Right cardiac atrium (tissue), 5 donors: ENCODE measurements at regions not wholly inside any gene's neighbourhood (a gene's known extent, or its start where the extent isn't known, plus 50 kb on each side); places are given as distances from the start of the nearest gene placed in this dataset.

Experiments used
- ATAC-seq, 2 donors: fragments of 200-7000 bp; cut with Tn5 transposase; one replicate each; pipeline versions ENCODE4 v1.8.0 to v1.9.1; 2020; ENCODE audit warnings: moderate library complexity in 2 of 2, mild to moderate bottlenecking in 1 of 2
- DNase-seq, 3 donors: peaks; one replicate each; pipeline ENCODE4 v3.0.0-alpha.2; 2020
- H3K27ac ChIP-seq: one replicate; pipeline ENCODE4 v1.5.1; 2013; ENCODE audit warnings: mild to moderate bottlenecking, low read length, control low read depth, moderate library complexity
- H3K27me3 ChIP-seq: one replicate; pipeline ENCODE4 v1.6.1; 2013; ENCODE audit not compliant: control insufficient read depth, insufficient read depth
- H3K4me1 ChIP-seq: one replicate; pipeline ENCODE4 v1.6.1; 2013; ENCODE audit warnings: low read length; ENCODE audit not compliant: control insufficient read depth, insufficient read depth
- H3K4me3 ChIP-seq: one replicate; pipeline ENCODE4 v1.5.1; 2013; ENCODE audit warnings: low read length, control low read depth
- H3K9me3 ChIP-seq: one replicate; pipeline ENCODE4 v1.6.1; 2013; ENCODE audit warnings: low read length; ENCODE audit not compliant: control insufficient read depth
- WGBS: extraction: QIAGEN DNeasy Blood & Tissue Kit; methylation state at CpG from one replicate; pipeline ENCODE4 v1.1.7; 2013; 5-methylcytosine and 5-hydroxymethylcytosine counted together
- intact Hi-C, 4 donors: fragments of 100-400 bp; cut with DNase I; formaldehyde crosslinking; loops; one replicate each; pipeline versions ENCODE4 v1.11.0 to v1.14.0; 2022 to 2023
- donor health status: healthy with polysubstance abuse.
- donor health status: DM: no; HTN: yes; CAD: no.
- donor health status: DM: no; HTN: no; CAD: no.
- donor health status: DM: no; HTN: yes; CAD: no; lungs with severe emphysema.
- donor health status: DM: yes; HTN: yes; CAD: no.

- Histone ChIP-seq H3K4me1 (no peaks in the 10 kb centered on the region), H3K9me3 (no peaks in the 10 kb centered on the region), H3K4me3 (no peak overlapping the region), H3K27ac (no peak overlapping the region), H3K27me3 (no peaks in the 10 kb centered on the region)
- DNase-seq (no peak), ATAC-seq (no peak)
- 83% methylated on average over 4 of the region's 4 CpGs for WGBS
- intact Hi-C loops, result no loop called here
These were observed 190.5 kb upstream of the SOX21 start for GRCh38 chr13:94902722-94903407.

- Histone ChIP-seq H3K27ac (no peak overlapping the region), H3K4me1 (no peaks in the 10 kb centered on the region), H3K27me3 (no peaks in the 10 kb centered on the region), H3K4me3 (no peak overlapping the region), H3K9me3 (no peaks in the 10 kb centered on the region)
- 72% methylated on average over 3 of the region's 3 CpGs for whole genome bisulfite sequencing
- no peak for DNase-seq
- intact Hi-C loops, result no loop called here
- no peak for ATAC-seq
These were observed 188.7 kb upstream of the SOX21 start for GRCh38 chr13:94901070-94901469.

- no peak for ATAC-seq
- intact Hi-C loops, result no loop called here
- H3K9me3 ChIP-seq, result no peaks in the 10 kb centered on the region
- H3K27me3 ChIP-seq, result no peaks in the 10 kb centered on the region
- H3K4me3 ChIP-seq, result no peak overlapping the region
- WGBS, result 71% methylated on average over 5 of the region's 5 CpGs
- no peak overlapping the region for H3K27ac ChIP-seq
- H3K4me1 ChIP-seq, result no peaks in the 10 kb centered on the region
- DNase-seq, result no peak
These were observed 184.5 kb upstream of the SOX21 start for GRCh38 chr13:94896719-94897317.

DNA sequence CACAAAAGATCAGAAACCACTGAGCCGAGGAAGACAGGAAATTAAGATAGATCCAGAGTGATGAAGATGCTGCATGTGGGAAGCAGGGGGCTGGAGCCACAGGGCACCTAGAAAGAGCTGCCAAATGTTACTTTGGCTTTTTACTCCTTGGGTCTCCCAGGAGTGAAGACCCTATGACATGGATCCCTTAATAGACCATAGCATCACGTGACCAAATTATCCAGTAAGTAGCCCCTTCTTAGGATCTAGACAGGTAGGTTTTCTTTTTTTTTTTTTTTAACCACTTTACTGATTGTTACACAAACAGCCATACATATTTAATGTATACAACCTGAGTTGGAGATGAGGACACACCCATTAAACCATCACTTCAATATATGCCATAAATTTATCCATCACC lies 183.9 kb upstream of the SOX21 start:
- no peak overlapping the region for H3K27ac ChIP-seq
- intact Hi-C loops, result no loop called here
- no peaks in the 10 kb centered on the region for H3K27me3 ChIP-seq
- no peaks in the 10 kb centered on the region for H3K9me3 ChIP-seq
- no peak for ATAC-seq
- no peak for DNase-seq
- 66% methylated on average over 2 of the region's 2 CpGs for WGBS
- no peaks in the 10 kb centered on the region for H3K4me1 ChIP-seq
- H3K4me3 ChIP-seq, result no peak overlapping the region

GRCh38 chr13:94886191-94886590 lies 173.8 kb upstream of the SOX21 start:
- H3K4me1 ChIP-seq, result no peaks in the 10 kb centered on the region
- WGBS, result 49% methylated on average over 2 of the region's 2 CpGs
- no peaks in the 10 kb centered on the region for H3K9me3 ChIP-seq
- intact Hi-C loops, result no loop called here
- ATAC-seq (no peak), DNase-seq (no peak)
- no peaks in the 10 kb centered on the region for H3K27me3 ChIP-seq
- H3K27ac ChIP-seq, result no peak overlapping the region
- no peak overlapping the region for H3K4me3 ChIP-seq

GRCh38 chr13:94880463-94880862 lies 168.1 kb upstream of the SOX21 start:
- H3K9me3 ChIP-seq, result no peaks in the 10 kb centered on the region
- ATAC-seq, result no peak
- intact Hi-C loops, result no loop called here
- no peak overlapping the region for H3K27ac ChIP-seq
- H3K4me3 ChIP-seq, result no peak overlapping the region
- no peak for DNase-seq
- no peaks in the 10 kb centered on the region for H3K4me1 ChIP-seq
- H3K27me3 ChIP-seq, result no peaks in the 10 kb centered on the region
- 27% methylated on average over 2 of the region's 2 CpGs for WGBS

DNA sequence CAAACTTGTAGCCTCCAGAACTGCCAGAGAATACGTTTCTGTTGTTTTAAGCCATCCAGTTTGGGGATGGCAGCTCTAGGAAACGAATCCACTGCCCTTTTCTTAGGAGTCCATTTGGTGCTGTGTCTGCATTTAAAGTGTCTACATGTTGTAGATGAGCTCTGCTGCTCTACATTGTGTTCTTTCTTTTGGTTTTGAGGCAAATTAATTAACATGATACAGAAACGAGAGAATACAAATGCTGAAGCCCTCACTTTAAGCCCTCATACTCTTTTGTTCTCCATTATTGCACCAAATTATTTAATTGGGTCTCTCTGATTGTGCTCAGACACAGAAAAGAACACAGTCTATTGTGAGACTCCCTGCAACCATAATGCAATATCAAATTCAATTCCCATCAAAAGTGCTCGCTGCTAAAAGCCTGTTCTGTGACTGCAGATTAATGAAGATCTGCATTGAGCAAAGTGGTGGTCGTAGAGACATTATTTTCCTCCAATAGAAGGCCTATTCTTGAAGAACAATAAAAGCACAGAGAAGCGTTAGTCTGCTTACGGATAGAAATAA lies 166.3 kb upstream of the SOX21 start:
- Histone ChIP-seq H3K4me1 (no peaks in the 10 kb centered on the region), H3K27me3 (no peaks in the 10 kb centered on the region), H3K4me3 (no peak overlapping the region), H3K27ac (no peak overlapping the region), H3K9me3 (no peaks in the 10 kb centered on the region)
- intact Hi-C loops, result no loop called here
- 73% methylated on average over 7 of the region's 7 CpGs for WGBS
- DNase-seq, result no peak
- no peak for ATAC-seq

DNA sequence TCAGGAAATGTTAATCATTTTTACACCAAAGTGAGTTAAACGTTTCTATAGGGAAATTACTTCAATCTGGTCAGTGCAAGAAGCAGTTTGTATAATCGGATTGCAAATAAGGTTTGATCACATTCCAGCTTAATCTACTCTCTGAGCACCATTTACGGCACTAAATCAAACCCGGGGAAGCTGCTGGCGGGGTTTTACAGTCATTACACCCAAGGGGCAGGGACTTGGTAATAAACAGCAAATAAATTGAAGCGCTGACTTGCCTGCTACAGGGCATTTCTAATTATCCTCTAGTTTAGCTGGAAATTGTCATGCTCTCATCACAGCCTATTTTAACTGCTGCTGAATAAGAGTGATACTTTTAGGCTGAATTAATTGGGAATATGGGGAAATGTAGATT lies 152.1 kb upstream of the SOX21 start:
- intact Hi-C loops, result no loop called here
- no peaks in the 10 kb centered on the region for H3K27me3 ChIP-seq
- DNase-seq (no peak), ATAC-seq (no peak)
- H3K9me3 ChIP-seq, result no peaks in the 10 kb centered on the region
- no peak overlapping the region for H3K4me3 ChIP-seq
- H3K4me1 ChIP-seq, result no peaks in the 10 kb centered on the region
- no peak overlapping the region for H3K27ac ChIP-seq
- WGBS, result 52% methylated on average over 6 of the region's 6 CpGs

GRCh38 chr13:94860981-94861407 lies 148.6 kb upstream of the SOX21 start:
- intact Hi-C loops, result no loop called here
- DNase-seq, result no peak
- ATAC-seq, result peak in 1 of 2 donors; percentile 22
- Histone ChIP-seq H3K4me1 (no peaks in the 10 kb centered on the region), H3K9me3 (no peaks in the 10 kb centered on the region), H3K4me3 (peak overlapping the region; percentile 33), H3K27me3 (no peaks in the 10 kb centered on the region), H3K27ac (no peak overlapping the region)
- 27% methylated on average over 8 of the region's 8 CpGs for WGBS

DNA sequence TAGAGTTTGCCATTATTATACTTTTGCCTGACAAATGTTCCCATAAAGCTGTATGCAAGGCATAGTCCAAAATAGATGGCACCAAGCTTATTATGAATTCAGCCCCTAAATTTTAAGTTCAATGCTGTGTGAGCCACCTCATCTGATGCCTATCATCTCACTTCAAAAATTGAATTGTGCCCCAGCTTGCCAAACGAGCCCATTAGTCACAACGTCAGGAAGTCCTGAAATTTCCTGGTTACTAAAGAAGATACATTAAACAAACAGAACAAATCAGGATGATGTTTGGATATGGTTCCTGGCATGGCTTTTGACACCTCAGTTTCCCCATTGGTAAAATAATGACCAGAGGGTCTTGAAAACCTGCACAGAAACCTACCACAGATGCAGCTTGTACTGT lies 147.5 kb upstream of the SOX21 start:
- 45% methylated on average over 2 of the region's 2 CpGs for WGBS
- no peak for ATAC-seq
- intact Hi-C loops, result no loop called here
- H3K4me1 ChIP-seq, result no peaks in the 10 kb centered on the region
- H3K27ac ChIP-seq, result no peak overlapping the region
- DNase-seq, result no peak
- H3K9me3 ChIP-seq, result no peaks in the 10 kb centered on the region
- no peak overlapping the region for H3K4me3 ChIP-seq
- no peaks in the 10 kb centered on the region for H3K27me3 ChIP-seq

- Histone ChIP-seq H3K4me1 (no peaks in the 10 kb centered on the region), H3K27me3 (no peaks in the 10 kb centered on the region), H3K4me3 (no peak overlapping the region), H3K27ac (no peak overlapping the region), H3K9me3 (no peaks in the 10 kb centered on the region)
- DNase-seq (peak; percentile 48 to 86 (median 76)), ATAC-seq (peak; percentile 82 to 88)
- WGBS, result 27% methylated on average over 11 of the region's 11 CpGs
- intact Hi-C loops, result no loop called here
These were observed 146.9 kb upstream of the SOX21 start for GRCh38 chr13:94859278-94859691.
